ENCODE measurements at regions not wholly inside any gene's neighbourhood (a gene's known extent, or its start where the extent isn't known, plus 50 kb on each side); places are given as distances from the start of the nearest gene placed in this dataset.

GRCh38 chr5:124637011-124637410, 109.4 kb downstream of the ZNF608 start:
- no peak for TF ChIP-seq CTCF (IDR thresholded peaks at IDR 0.05; ENCODE audit: low read depth, low read length)
- H3K4me3 ChIP-seq (ENCODE audit: low read depth, low read length), result no peak overlapping the region

GRCh38 chr5:124634741-124635323, 111.6 kb downstream of the ZNF608 start:
- H3K4me3 ChIP-seq (ENCODE audit: low read depth, low read length), result no peak overlapping the region
- TF ChIP-seq CTCF (IDR thresholded peaks at IDR 0.05; ENCODE audit: low read depth, low read length), result no peak

- no peak for TF ChIP-seq CTCF (IDR thresholded peaks at IDR 0.05; ENCODE audit: low read depth, low read length)
- H3K4me3 ChIP-seq (ENCODE audit: low read depth, low read length), result no peak overlapping the region
Measured at GRCh38 chr5:124634228-124634739, 112.2 kb downstream of the ZNF608 start.

GRCh38 chr5:124633209-124633608, 113.2 kb downstream of the ZNF608 start:
- no peak overlapping the region for H3K4me3 ChIP-seq (ENCODE audit: low read depth, low read length)
- no peak for TF ChIP-seq CTCF (IDR thresholded peaks at IDR 0.05; ENCODE audit: low read depth, low read length)

GRCh38 chr5:124631874-124632550, 114.4 kb downstream of the ZNF608 start:
- no peak for TF ChIP-seq CTCF (IDR thresholded peaks at IDR 0.05; ENCODE audit: low read depth, low read length)
- H3K4me3 ChIP-seq (ENCODE audit: low read depth, low read length), result no peak overlapping the region

- H3K4me3 ChIP-seq (ENCODE audit: low read depth, low read length), result no peak overlapping the region
- TF ChIP-seq CTCF (IDR thresholded peaks at IDR 0.05; ENCODE audit: low read depth, low read length), result no peak
Measured at GRCh38 chr5:124630767-124631704, 115.4 kb downstream of the ZNF608 start.

Data from WI38 (cell line).